ENCODE measurements at regions not wholly inside any gene's neighbourhood (a gene's known extent, or its start where the extent isn't known, plus 50 kb on each side); places are given as distances from the start of the nearest gene placed in this dataset.

DNA sequence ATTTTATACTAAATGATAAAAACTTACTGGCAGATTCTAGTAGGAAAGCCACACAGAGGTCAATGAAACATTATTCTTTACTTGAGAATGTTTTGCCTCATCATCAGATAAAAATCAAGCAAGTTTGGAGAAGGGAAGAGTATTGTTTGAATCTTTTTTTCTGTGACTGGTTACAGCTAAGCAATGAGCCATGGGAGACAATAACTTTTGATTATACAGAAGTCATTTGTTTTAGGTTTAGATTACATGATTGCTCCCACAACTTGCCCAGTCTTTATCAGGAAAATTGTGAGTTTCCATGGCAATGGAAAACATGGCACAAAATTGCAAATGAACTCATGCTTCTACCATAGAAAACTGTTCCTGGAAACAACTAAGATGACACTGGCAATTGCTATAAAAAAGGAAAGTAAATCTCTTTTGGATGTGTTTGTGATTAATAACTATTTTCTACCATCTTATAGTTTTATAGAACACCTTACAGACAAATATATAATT, 476.8 kb downstream of the MBD2 start:
- Mint-ChIP-seq H3K27me3 (ENCODE audit: low read depth) (no peaks in the 10 kb centered on the region), H3K4me1 (peaks cover 7 to 15% of the 10 kb centered on the region in 2 experiments; a peak in 3 of 4 replicates), H3K9me3 (peaks cover 0 to 3% of the 10 kb centered on the region in 2 experiments; a peak in 1 of 5 replicates), H3K36me3 (ENCODE audit: insufficient read depth in 1 of 3, low read depth in 3 of 3) (peaks cover 0 to 4% (median 0%) of the 10 kb centered on the region in 3 experiments; a peak in 2 of 7 replicates), H3K4me3 (no peak overlapping the region), H3K27ac (no peak overlapping the region)
- Histone ChIP-seq H3K79me1 (ENCODE audit: insufficient read depth, low read depth, low read length, poor library complexity, severe bottlenecking) (no peaks in the 10 kb centered on the region), H3K9me3 (ENCODE audit: control insufficient read depth, low read depth, low read length) (no peaks in the 10 kb centered on the region), H3K4me1 (ENCODE audit: insufficient read depth, low read length) (peaks cover 3% of the 10 kb centered on the region; the same call in 1 of the 2 replicates), H2BK12ac (ENCODE audit: insufficient read length, low read depth, low read length) (no peak overlapping the region), H3K23ac (ENCODE audit: insufficient read length, low read depth, low read length) (no peak overlapping the region), H2BK15ac (ENCODE audit: low read depth, low read length) (no peak overlapping the region), H2BK120ac (ENCODE audit: low read depth, low read length, poor library complexity, severe bottlenecking) (no peak overlapping the region), H4K91ac (ENCODE audit: insufficient read length, low read depth, low read length) (no peak overlapping the region), H3T11ph (ENCODE audit: low read length) (no peak overlapping the region), H3K14ac (ENCODE audit: insufficient read depth, low read length) (no peak overlapping the region), H3K23me2 (ENCODE audit: insufficient read length, low read depth, low read length, poor library complexity, severe bottlenecking) (no peaks in the 10 kb centered on the region), H2BK5ac (ENCODE audit: insufficient read length, low read length) (no peak overlapping the region), H2AK5ac (ENCODE audit: insufficient read length, low read length) (no peak overlapping the region), H3K27ac (ENCODE audit: insufficient read length, low read depth, low read length) (no peak overlapping the region), H3K56ac (ENCODE audit: insufficient read length, low read depth, low read length) (no peak overlapping the region), H4K20me1 (ENCODE audit: control insufficient read depth, insufficient read depth, insufficient read length) (no peaks in the 10 kb centered on the region), H3K4ac (ENCODE audit: low read depth, low read length) (no peak overlapping the region), H2AFZ (ENCODE audit: low read length) (no peak overlapping the region), H3K27me3 (ENCODE audit: insufficient read depth, low read length) (no peaks in the 10 kb centered on the region), H3K18ac (ENCODE audit: insufficient read length, low read depth, low read length) (no peak overlapping the region), H3K79me2 (ENCODE audit: insufficient read depth, low read length) (no peaks in the 10 kb centered on the region), H3K4me2 (ENCODE audit: insufficient read depth, insufficient read length, low read length) (no peak overlapping the region), H4K5ac (ENCODE audit: insufficient read length, low read depth, low read length) (no peak overlapping the region), H2BK20ac (ENCODE audit: low read depth, low read length, poor library complexity, severe bottlenecking) (no peak overlapping the region), H3K9ac (ENCODE audit: extremely low read depth, insufficient read length, low read length) (no peak overlapping the region), H4K8ac (replicated peaks; ENCODE audit: insufficient read length, low read depth, low read length) (no peak overlapping the region)
- DNase-seq = no peak
- TF ChIP-seq, protein P1, sequence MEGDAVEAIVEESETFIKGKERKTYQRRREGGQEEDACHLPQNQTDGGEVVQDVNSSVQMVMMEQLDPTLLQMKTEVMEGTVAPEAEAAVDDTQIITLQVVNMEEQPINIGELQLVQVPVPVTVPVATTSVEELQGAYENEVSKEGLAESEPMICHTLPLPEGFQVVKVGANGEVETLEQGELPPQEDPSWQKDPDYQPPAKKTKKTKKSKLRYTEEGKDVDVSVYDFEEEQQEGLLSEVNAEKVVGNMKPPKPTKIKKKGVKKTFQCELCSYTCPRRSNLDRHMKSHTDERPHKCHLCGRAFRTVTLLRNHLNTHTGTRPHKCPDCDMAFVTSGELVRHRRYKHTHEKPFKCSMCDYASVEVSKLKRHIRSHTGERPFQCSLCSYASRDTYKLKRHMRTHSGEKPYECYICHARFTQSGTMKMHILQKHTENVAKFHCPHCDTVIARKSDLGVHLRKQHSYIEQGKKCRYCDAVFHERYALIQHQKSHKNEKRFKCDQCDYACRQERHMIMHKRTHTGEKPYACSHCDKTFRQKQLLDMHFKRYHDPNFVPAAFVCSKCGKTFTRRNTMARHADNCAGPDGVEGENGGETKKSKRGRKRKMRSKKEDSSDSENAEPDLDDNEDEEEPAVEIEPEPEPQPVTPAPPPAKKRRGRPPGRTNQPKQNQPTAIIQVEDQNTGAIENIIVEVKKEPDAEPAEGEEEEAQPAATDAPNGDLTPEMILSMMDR (conservative IDR thresholded peaks at IDR 0.05) = no peak

All from H9 (cell line).